ENCODE measurements at regions not wholly inside any gene's neighbourhood (a gene's known extent, or its start where the extent isn't known, plus 50 kb on each side); places are given as distances from the start of the nearest gene placed in this dataset.
A peak's percentile ranks its signal among the peaks of the same experiment; 100 is the strongest.

DNA sequence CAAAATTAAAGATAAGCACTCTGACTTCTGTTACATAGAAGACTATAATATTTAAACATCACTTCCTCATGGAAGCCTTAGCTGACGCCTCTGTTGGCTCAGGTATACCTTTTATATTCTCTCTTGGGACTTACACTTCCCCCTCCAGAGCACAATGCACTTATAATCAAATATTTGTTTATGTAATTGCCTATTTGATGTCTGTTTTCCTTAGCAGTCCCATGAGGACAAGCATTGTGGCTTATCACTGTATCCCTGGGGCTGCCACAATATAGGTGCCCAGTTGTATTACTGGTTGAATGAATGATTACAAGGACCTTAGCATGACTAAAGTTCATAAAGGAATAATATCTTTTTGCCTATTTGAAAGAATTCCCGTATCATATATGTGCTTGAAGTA, 186.7 kb upstream of the VGLL2 start:
- no peak for DNase-seq (ENCODE audit: low spot score)

DNA sequence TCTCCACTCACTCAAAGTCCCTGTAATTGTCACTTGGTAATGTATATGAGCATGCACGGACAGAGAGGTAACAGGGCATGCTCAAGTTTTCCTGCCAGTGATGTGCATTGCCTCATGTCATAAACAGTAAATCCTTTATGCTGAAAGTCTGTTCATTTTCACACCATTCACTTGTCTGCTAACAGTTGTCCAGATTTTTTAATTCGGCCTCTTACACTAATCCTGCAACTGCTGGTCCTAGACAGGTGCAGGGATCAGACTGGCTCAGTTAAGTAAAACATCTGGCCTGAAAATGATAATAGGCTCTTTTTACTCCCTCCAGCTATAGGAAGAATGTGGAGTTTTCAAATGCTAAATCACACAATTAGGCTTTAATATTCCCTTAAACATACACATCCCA, 185.4 kb upstream of the VGLL2 start:
- no peak for DNase-seq (ENCODE audit: low spot score)

GRCh38 chr6:117089604-117090003, 175.8 kb upstream of the VGLL2 start:
- DNase-seq (ENCODE audit: low spot score), result no peak

DNA sequence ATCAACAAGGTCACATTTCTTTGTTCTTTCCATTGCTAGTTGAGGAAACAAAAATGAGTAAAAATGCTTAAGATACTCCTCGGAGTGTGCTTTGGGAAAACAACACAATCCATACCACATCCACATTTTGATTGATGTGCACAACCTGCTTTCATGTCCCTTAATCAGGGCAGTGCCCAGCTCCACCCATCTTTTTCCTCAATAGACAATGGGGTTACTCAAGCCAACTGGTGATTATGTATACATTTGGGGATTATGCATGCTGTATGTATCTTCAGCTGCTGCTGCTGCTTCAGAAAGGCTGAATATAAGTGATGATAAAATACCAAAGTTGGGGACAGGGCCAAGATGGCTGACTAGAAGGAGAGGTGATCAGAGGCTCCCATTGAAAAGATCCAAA, 155.2 kb upstream of the VGLL2 start:
- DNase-seq (ENCODE audit: low spot score), result no peak

DNA sequence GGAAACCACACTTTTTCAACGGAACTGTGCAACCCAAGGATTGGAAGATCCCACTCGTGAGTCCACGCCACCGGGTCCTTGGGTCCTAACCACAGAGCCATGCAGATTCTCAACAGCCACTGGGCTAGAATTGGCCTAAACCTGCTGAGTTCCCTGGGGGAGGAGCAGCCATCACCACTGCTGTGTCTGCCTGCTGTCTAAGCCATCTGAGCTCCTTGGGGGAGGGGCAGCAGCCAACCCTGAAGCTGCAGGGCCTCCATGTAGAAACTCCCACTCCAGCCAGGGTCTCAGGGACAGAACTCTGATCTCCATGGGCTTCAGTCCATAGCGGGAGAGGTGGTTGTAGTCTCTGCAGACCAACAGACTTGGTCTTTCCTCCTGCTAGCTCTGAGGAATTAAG, 154.6 kb upstream of the VGLL2 start:
- no peak for DNase-seq (ENCODE audit: low spot score)

DNA sequence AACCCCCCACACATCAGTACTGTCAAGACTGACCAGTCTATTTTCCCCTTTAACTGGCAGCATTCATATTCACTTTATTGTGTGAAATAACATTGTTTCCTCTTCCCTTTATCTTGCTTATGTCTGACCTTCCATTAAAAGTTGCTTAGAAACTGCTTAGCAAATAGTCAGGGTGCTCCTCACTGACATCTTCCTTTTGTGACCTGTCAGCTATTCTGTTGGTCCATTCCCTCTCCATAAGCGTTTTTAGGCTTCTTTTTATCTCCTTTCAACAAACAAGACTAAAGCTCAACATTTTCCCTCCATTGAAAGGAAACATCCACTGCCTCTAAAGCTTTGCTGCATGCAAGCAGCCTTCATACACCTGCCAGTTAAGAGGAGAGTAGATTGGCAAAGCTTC, 147.7 kb upstream of the VGLL2 start:
- no peak for DNase-seq (ENCODE audit: low spot score)

GRCh38 chr6:117118490-117118889, 146.9 kb upstream of the VGLL2 start:
- DNase-seq (ENCODE audit: low spot score), result no peak

GRCh38 chr6:117126213-117126612, 139.1 kb upstream of the VGLL2 start:
- no peak for DNase-seq (ENCODE audit: low spot score)

- no peak for DNase-seq (ENCODE audit: low spot score)
Observed at GRCh38 chr6:117128052-117128451, 137.3 kb upstream of the VGLL2 start.

GRCh38 chr6:117130125-117130524, 135.2 kb upstream of the VGLL2 start:
- no peak for DNase-seq (ENCODE audit: low spot score)

DNA sequence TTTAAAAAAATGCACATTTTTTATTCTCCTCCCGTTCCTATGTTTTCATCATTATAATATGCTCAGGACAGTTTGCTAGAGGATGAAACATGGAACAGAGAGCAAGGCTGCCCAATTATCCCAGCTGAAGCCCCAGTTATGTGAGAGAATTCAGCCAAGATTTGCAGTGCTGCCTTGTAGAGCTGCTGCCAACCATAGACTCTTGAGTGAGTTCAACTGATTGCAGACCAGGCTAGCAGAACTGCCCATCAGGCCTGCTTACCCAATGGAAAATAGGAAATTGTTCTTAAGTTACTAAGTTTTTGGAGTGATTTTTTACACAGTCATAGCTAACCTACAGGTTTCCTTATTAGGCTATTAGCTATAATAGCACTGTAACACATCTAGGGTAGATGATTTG, 128.7 kb upstream of the VGLL2 start:
- DNase-seq (ENCODE audit: low spot score), result no peak

DNA sequence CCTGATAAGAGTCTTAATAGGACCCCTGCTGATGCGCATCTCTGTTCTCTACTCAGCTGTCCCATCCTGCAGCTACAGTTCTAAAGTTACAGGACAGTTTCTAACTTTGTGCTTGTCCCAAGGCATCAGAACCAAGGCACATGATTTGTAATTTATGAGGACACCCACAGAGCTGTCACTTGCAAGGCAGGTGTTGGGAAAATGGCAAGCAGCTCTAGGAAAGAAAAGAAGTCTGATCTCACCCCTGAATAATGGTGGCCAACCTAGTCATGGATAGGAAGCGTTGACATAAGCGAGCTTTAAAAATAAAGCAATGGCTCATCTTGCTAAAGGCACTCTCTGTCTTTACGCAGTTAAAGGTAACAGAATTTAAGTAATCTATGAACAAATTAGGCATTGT, 127.6 kb upstream of the VGLL2 start:
- no peak for DNase-seq (ENCODE audit: low spot score)

- DNase-seq (ENCODE audit: low spot score), result no peak
Observed at GRCh38 chr6:117138425-117138824, 126.9 kb upstream of the VGLL2 start.

DNA sequence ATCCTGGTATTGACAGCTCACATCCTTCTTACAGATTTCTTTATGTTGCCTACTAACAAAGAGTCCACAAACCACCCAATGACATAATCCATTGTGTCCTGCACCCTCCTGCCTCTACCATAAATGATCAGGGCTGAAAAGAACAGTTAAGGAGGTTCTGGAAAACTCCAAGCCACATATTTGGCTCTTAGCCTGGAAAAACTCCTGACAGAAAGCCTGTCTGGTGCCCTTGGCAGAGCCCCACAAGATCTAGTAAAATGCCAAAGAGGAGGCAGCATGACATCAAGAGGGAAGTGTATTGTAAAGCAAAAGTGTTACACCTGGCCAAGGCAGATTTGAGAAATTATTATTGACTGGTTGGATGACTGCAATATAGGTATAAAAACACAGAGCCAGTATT, 126.4 kb upstream of the VGLL2 start:
- DNase-seq (ENCODE audit: low spot score), result no peak

GRCh38 chr6:117142142-117142541, 123.2 kb upstream of the VGLL2 start:
- DNase-seq (ENCODE audit: low spot score), result no peak

DNA sequence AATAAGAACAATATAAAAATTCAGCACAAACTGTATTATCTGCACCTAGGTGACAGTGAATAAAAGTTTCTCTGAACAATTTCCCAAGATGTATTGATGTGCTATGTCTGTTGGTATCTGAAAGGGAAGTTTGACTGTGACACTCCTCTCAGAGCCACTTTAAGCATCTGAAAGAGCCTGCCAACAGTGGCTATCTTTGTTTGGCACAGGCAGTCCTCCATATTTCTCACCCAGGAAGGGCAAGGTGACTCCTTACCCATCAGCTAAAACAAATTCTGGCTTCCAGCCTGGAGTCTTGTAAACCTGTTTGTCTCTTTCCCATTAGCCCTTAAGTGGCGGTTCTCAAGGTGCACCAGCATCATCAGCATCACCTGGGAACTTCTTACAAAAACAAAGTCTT, 122.4 kb upstream of the VGLL2 start:
- no peak for DNase-seq (ENCODE audit: low spot score)

DNA sequence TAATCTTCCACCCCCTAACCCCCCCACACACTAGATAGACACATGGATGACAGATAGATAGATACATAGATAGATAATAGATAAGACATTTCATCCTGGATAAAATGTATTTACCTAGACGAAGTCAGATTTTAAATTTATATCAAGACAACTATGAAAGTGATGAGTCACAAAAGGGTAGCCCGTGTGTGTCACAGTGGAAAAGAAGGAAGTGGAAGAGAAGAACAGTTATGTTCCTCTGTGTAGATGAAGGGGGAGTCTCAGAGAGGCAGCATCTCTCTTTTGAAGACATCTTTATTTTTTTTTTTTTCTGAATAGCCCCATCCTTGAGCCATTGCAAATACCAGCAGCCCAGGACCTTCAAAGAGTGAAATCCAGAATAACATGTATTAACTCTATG, 121.7 kb upstream of the VGLL2 start:
- DNase-seq (ENCODE audit: low spot score), result no peak

GRCh38 chr6:117145940-117146339, 119.4 kb upstream of the VGLL2 start:
- DNase-seq (ENCODE audit: low spot score), result no peak

- no peak for DNase-seq (ENCODE audit: low spot score)
Observed at GRCh38 chr6:117149324-117149723, 116.0 kb upstream of the VGLL2 start.

GRCh38 chr6:117156741-117157140, 108.6 kb upstream of the VGLL2 start:
- DNase-seq (ENCODE audit: low spot score), result no peak

- DNase-seq (ENCODE audit: low spot score), result no peak
Observed at GRCh38 chr6:117157448-117157847, 107.9 kb upstream of the VGLL2 start.

DNA sequence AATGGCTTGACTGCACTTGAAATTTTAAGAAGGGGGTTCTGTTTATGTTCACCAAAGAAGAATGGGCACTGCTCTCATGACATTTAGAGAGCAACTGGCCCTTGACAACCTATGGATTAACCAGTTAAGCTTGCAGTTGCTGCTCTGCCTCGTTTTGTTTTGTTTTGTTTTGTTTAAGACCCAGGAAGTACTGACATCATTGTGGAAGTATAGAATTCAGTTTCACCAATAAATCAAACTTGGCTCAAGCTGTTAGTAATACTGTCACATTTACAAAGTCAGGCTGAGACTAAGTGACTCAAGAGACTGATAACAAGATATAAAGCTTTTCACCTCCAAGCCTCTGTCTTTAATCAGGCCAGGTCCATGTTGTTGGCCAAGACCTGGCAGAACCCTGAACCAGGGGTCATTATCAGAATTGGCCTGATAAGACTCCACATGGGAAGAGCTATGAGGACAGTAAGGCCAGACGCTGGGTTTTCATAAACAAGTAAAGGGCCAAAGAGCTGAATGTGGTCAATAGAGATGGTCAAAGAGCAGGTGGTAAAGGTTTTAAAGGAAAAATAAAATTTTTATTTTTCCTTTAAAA, 99.4 kb upstream of the VGLL2 start:
- no peak for DNase-seq (ENCODE audit: low spot score)

DNA sequence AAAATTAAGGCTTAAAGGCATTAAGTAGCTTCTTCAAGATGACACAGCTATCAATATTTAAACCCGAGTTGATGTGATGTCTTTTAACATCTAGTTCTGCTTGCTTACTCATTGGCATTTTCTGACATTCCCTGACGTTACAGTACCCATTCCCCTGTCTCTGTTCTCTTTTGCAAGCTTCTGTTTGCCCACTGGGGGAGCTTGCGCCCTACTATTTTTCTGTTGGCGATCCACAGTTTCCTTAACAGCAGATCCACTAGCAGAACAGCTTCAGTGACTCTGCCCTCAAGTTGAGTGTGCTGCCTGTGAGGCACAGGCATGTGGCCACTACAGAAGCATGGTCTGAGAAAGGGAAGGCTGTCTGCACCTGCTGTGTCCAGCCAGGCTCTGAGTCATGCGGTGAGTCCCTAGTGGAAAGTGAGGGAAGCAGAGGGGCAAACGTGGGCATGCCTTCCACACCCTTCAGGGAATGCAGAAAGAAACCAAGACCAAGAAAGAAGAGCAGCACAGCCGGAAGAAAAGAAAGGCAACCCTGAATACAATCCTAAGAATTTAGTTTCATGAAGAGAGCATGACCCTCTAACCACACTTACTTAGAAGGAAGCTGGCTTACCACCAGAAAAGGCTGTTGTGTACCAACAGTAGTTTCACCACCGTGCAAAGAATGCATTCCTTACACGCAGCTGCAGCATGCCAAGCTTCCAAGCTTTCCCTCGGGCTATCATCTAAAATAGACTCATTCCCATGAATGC, 97.7 kb upstream of the VGLL2 start:
- DNase-seq (ENCODE audit: low spot score), result peak; percentile 56

Data from LoVo (cell line).